GM19023 (cell line): ENCODE measurements at regions not wholly inside any gene's neighbourhood (a gene's known extent, or its start where the extent isn't known, plus 50 kb on each side); places are given as distances from the start of the nearest gene placed in this dataset.
"Not testable (repeated sequence)": the region's sequence is repeated elsewhere in the genome, so short reads cannot be mapped to it uniquely, and the experiment has no call there.

Experiments
- ATAC-seq: cut with Tn5 transposase; IDR thresholded peaks from one replicate; pipeline ENCODE4 v1.9.1; 2021; ENCODE audit warnings: mild to moderate bottlenecking, moderate library complexity; ENCODE audit not compliant: unreplicated experiment

- no peak for ATAC-seq
Observed at GRCh38 chr9:78663369-78663768, 366.4 kb downstream of the PSAT1 start.

DNA sequence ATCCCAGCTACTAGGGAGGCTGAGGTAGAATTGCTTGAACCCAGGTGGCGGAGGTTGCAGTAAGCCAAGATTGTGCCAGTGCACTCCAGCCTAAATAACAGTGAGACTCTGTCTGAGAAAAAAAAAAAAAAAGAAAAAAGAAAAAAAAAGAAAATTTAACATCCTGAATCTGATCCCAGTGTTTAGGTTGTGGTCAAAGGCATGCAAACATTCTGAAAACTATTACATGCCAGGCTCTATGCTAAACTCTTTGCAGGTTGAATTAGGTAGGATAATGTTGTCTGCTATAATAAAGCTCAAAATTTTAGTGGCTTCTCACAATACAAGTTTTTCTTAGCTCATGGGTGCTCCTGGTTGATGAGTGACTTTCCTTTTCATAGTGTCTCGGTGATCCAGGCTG, 367.4 kb downstream of the PSAT1 start:
- ATAC-seq = no peak

GRCh38 chr9:78666818-78667414, 370.0 kb downstream of the PSAT1 start:
- no peak for ATAC-seq

DNA sequence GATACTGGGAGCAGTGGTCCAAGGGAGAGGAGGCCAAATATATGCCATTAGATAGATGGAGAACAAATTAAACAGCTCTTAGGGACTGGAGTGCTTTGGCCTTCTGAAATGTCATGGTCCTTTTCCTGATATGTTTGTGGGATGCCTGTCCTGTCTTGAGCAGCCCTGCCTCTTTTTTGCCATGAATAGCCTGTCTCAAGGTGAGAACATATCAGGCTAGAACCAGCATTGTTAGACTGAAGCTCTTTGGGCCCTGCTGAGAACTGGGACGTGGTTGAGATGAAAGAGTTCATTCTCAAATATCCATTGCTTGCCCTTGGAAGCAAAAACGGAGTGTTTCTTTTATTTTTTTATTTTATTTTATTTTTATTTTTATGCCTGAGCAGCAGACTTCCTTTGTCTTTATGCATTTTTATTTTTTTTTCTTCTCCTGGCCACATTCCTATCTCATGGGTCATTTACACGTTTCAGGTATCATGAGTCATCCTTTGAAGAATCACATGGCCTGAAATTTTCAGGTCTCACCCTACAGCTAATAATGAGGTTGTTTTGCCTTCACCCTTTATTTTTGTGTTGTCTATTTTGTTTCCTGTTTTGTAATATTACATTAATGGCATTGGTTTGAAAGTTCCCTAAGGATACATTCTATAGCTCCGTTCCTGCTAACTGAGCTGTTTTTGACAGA, 371.4 kb downstream of the PSAT1 start:
- no peak for ATAC-seq

DNA sequence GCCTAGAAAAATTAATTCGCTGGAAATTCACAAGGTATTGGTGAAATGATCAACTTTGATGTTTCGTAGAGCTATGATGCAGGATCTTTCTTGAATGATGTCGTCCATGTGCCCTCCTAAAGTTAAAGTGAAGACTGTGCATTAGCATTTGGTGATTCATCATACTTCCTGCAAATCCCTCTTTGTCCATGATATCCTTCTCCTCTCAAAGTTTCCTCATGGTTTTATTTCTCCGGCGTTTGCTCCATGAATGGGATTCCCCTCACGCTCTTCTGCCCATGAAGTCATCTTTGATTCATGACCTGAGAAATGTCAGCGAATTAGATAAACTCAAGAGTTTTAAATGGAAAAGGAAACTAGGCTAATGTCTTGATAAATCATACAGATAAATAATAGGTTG, 372.7 kb downstream of the PSAT1 start:
- ATAC-seq = no peak

- no peak for ATAC-seq
Observed at GRCh38 chr9:78671785-78672184, 374.9 kb downstream of the PSAT1 start.

DNA sequence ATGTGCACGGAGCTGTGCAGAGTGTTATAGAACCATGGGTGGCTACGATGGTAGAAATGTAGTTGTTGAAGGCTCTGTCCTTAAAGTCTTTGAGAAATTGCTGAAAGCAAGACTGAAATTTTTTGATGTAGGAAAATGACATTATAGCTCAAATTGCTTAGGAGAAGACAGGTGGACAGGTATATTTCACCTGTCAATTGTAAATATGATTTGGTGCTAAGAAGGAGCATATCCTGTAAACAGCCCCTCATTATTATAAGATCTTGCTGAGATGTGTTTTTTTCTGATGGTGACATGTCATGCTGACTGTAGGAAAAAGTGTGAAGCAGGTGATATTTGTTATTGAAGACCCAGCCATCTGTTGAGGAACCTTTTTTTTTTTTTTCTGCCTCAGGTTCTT, 377.9 kb downstream of the PSAT1 start:
- no peak for ATAC-seq

GRCh38 chr9:78676009-78676408, 379.1 kb downstream of the PSAT1 start:
- no peak for ATAC-seq

DNA sequence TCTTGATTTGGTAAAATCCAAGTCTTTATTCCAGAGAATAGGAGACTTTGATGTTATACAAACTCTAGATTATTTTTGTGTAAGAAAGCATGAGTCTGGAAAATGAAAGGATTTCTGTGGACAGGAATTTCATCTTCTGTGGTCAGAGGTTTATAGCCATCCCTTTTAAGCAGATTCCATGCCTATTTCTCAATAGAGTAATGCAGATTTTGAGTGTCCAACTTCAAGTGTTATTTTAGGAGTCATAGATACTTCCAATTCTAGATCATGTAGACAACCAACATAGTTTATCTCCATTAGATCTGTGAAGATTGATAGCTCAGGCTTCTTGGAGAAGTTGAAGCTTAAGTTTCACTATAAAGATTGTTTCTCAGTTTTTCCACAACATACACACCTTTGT, 379.7 kb downstream of the PSAT1 start:
- ATAC-seq = no peak

GRCh38 chr9:78677326-78677725, 380.4 kb downstream of the PSAT1 start:
- ATAC-seq = no peak

DNA sequence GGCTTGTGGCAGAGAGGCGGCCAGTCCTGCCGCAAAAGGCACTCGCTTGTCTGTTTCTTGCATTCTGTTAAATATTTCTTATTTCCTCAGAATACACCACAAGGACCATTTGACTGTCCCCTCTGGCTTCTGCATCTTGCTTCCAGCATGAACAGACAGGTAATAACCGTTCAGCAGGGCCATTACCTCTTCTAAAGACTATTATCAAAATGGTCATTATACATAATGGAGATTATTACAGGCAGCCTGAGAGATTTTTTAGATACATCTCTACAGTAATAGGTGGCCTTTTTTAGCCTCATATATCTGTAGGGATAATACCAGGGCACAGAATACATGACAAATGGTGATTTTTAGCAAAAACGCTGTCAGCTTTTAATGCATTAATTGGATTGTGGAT, 382.0 kb downstream of the PSAT1 start:
- no peak for ATAC-seq

- ATAC-seq = no peak
Observed at GRCh38 chr9:78680196-78680595, 383.3 kb downstream of the PSAT1 start.

DNA sequence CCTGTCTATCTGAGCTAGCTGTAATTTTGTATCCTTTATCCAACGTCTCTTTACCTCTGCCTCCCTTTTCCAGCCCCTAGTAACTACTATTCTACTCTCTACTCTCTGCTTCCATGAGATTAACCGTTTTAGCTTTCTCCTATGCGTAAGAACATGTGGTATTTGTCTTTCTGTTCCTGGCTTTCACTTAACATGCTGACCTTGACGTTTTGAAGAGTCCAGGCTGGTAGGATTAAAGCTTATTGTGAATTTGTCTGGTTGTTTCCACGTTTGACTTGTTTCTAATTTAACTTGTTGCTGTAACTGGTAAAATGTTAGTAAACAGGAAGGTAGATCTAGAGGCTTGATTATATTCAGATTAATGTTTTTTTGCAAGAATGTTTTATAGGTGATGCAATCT, 385.3 kb downstream of the PSAT1 start:
- no peak for ATAC-seq

DNA sequence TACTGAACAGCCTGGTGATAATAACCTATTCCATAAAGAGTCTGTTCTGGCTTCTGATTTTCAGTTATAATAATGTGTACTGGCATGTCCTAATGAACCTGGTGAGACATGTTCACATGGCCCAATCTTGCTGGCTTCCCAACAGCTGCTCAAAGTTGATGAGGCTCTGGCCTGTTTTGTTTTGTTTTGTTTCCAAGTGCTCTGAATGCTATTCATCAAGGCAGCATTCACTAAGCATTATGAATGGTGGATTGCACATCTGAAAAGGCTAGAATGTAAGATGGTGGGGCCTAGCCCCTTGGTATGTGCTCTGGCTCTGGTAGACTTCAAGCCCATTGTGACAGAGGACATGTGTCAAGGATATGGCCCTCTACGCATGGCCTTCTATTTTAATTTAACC, 388.5 kb downstream of the PSAT1 start:
- ATAC-seq = no peak

DNA sequence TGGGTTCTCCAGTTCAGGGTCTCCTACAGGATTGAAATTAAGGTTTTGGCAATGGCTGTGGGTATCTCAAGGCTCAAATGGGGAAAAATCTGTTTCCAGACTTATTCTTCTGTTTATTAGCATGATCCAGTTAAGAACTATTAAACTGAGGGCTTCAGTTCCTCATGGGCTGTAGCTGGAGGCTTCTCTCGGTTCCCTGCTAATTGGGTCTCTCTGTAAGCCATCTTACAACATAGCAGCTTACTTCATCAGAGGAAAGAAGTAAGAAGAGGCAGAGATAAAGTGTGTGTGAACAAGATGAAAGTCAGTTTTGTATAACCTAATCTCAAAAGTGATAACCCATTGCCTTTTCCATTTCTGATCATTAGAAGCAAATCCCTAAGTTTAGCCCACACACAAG, 391.9 kb downstream of the PSAT1 start:
- no peak for ATAC-seq

DNA sequence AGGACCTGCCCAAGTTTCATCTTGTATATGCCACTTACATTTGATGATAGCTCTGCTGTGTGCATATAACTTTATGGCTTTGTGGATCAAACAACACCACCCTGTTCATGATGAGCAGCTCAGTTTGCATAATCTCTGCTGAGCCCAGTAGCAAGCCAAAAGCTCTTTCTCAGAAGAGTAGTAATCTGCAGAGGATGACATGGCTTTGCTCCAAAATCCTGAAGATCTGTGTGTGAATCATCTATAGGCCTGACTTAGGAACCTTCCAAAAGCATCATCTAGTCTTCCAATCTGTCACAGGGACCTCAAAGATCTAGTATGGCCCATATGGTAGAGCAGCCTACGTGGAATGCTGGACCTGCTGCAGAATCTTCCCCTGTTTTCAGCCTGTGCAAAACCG, 394.6 kb downstream of the PSAT1 start:
- no peak for ATAC-seq

DNA sequence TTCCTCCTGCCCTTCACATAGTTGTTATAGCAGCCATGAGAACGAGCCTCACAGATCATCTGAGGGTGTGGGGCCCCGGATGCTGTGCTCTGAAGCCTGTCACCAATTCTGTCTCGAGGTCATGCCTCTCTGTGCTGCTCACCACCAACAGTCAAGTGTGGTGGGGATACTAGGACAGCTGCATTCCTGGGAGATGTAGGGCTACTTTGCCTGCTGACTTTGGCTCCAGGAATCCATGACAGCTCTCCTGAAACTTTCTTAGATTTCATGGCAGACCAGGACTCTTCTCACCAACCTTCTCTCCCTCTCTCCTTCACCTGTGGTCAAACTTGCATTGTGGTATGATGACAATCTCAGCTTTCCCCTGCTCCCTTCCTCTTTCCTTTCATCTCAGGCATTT, 395.9 kb downstream of the PSAT1 start:
- ATAC-seq = no peak

GRCh38 chr9:78694974-78695373, 398.0 kb downstream of the PSAT1 start:
- no peak for ATAC-seq

GRCh38 chr9:78695519-78695918, 398.6 kb downstream of the PSAT1 start:
- ATAC-seq = no peak

DNA sequence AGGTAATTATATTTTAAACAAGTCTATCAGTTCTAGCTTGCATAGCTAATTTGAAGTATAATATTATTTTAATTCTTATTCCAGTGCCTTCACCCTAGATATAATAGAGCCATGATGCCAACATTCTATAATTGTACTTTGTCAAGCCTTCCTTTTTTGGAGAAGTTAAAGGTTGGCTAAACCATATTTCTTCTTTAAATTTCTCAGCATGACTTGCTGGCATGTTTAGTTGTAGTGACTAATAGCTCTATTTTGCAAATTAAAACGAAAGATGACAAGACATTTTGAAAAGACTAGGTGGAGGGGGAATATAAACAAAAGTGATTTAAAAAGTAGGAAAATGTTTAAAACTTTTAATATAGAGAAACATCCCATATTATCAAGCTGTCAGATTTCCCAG, 400.7 kb downstream of the PSAT1 start:
- no peak for ATAC-seq

- no peak for ATAC-seq
Observed at GRCh38 chr9:78698371-78698770, 401.4 kb downstream of the PSAT1 start.

- ATAC-seq = not testable (repeated sequence)
Observed at GRCh38 chr9:78699217-78699616, 402.3 kb downstream of the PSAT1 start.

GRCh38 chr9:78704153-78704552, 407.2 kb downstream of the PSAT1 start:
- not testable (repeated sequence) for ATAC-seq
